ENCODE measurements at regions not wholly inside any gene's neighbourhood (a gene's known extent, or its start where the extent isn't known, plus 50 kb on each side); places are given as distances from the start of the nearest gene placed in this dataset.

GRCh38 chr18:61108706-61109105, 224.5 kb upstream of the CDH20 start:
- TF ChIP-seq CTCF (IDR thresholded peaks at IDR 0.05) (no peak), POLR2A (IDR thresholded peaks at IDR 0.05) (no peak)
